ENCODE measurements at regions not wholly inside any gene's neighbourhood (a gene's known extent, or its start where the extent isn't known, plus 50 kb on each side); places are given as distances from the start of the nearest gene placed in this dataset.

GRCh38 chr5:86885011-86885410, 267.3 kb downstream of the COX7C start:
- Histone ChIP-seq H3K9ac (ENCODE audit: low read depth in 1 of 2, low read length in 2 of 2) (no peak overlapping the region), H3K27ac (ENCODE audit: low read depth in 2 of 2, low read length in 2 of 2) (no peak overlapping the region), H3K36me3 (ENCODE audit: control insufficient read depth in 2 of 2, insufficient read depth in 2 of 2, low read length in 2 of 2) (no peaks in the 10 kb centered on the region), H3K27me3 (ENCODE audit: control insufficient read depth in 2 of 2, insufficient read depth in 2 of 2, low read length in 2 of 2) (no peaks in the 10 kb centered on the region), H3K9me3 (ENCODE audit: control insufficient read depth in 2 of 2, low read length in 2 of 2) (no peaks in the 10 kb centered on the region), H3K4me1 (ENCODE audit: control insufficient read depth in 2 of 2, insufficient read depth in 2 of 2, low read length in 2 of 2) (no peaks in the 10 kb centered on the region), H3K4me3 (ENCODE audit: low read length in 2 of 2) (no peak overlapping the region)

GRCh38 chr5:86885489-86886230, 267.9 kb downstream of the COX7C start:
- H3K9me3 ChIP-seq (ENCODE audit: control insufficient read depth in 2 of 2, low read length in 2 of 2) = no peaks in the 10 kb centered on the region
- no peak overlapping the region for H3K27ac ChIP-seq (ENCODE audit: low read depth in 2 of 2, low read length in 2 of 2)
- no peak overlapping the region for H3K9ac ChIP-seq (ENCODE audit: low read depth in 1 of 2, low read length in 2 of 2)
- H3K4me1 ChIP-seq (ENCODE audit: control insufficient read depth in 2 of 2, insufficient read depth in 2 of 2, low read length in 2 of 2) = no peaks in the 10 kb centered on the region
- H3K4me3 ChIP-seq (ENCODE audit: low read length in 2 of 2) = no peak overlapping the region
- no peaks in the 10 kb centered on the region for H3K36me3 ChIP-seq (ENCODE audit: control insufficient read depth in 2 of 2, insufficient read depth in 2 of 2, low read length in 2 of 2)
- no peaks in the 10 kb centered on the region for H3K27me3 ChIP-seq (ENCODE audit: control insufficient read depth in 2 of 2, insufficient read depth in 2 of 2, low read length in 2 of 2)

GRCh38 chr5:86890375-86890774, 272.6 kb downstream of the COX7C start:
- Histone ChIP-seq H3K27me3 (ENCODE audit: control insufficient read depth in 2 of 2, insufficient read depth in 2 of 2, low read length in 2 of 2) (no peaks in the 10 kb centered on the region), H3K4me1 (ENCODE audit: control insufficient read depth in 2 of 2, insufficient read depth in 2 of 2, low read length in 2 of 2) (no peaks in the 10 kb centered on the region), H3K27ac (ENCODE audit: low read depth in 2 of 2, low read length in 2 of 2) (no peak overlapping the region), H3K36me3 (ENCODE audit: control insufficient read depth in 2 of 2, insufficient read depth in 2 of 2, low read length in 2 of 2) (no peaks in the 10 kb centered on the region), H3K9ac (ENCODE audit: low read depth in 1 of 2, low read length in 2 of 2) (no peak overlapping the region), H3K4me3 (ENCODE audit: low read length in 2 of 2) (no peak overlapping the region), H3K9me3 (ENCODE audit: control insufficient read depth in 2 of 2, low read length in 2 of 2) (no peaks in the 10 kb centered on the region)

- Histone ChIP-seq H3K4me1 (ENCODE audit: control insufficient read depth in 2 of 2, insufficient read depth in 2 of 2, low read length in 2 of 2) (no peaks in the 10 kb centered on the region), H3K4me3 (ENCODE audit: low read length in 2 of 2) (no peak overlapping the region), H3K27ac (ENCODE audit: low read depth in 2 of 2, low read length in 2 of 2) (no peak overlapping the region), H3K36me3 (ENCODE audit: control insufficient read depth in 2 of 2, insufficient read depth in 2 of 2, low read length in 2 of 2) (no peaks in the 10 kb centered on the region), H3K27me3 (ENCODE audit: control insufficient read depth in 2 of 2, insufficient read depth in 2 of 2, low read length in 2 of 2) (no peaks in the 10 kb centered on the region), H3K9ac (ENCODE audit: low read depth in 1 of 2, low read length in 2 of 2) (no peak overlapping the region), H3K9me3 (ENCODE audit: control insufficient read depth in 2 of 2, low read length in 2 of 2) (no peaks in the 10 kb centered on the region)
These were observed 276.3 kb downstream of the COX7C start for GRCh38 chr5:86894056-86894455.

GRCh38 chr5:86896916-86897315, 279.2 kb downstream of the COX7C start:
- Histone ChIP-seq H3K36me3 (ENCODE audit: control insufficient read depth in 2 of 2, insufficient read depth in 2 of 2, low read length in 2 of 2) (no peaks in the 10 kb centered on the region), H3K27ac (ENCODE audit: low read depth in 2 of 2, low read length in 2 of 2) (no peak overlapping the region), H3K4me1 (ENCODE audit: control insufficient read depth in 2 of 2, insufficient read depth in 2 of 2, low read length in 2 of 2) (no peaks in the 10 kb centered on the region), H3K9ac (ENCODE audit: low read depth in 1 of 2, low read length in 2 of 2) (no peak overlapping the region), H3K9me3 (ENCODE audit: control insufficient read depth in 2 of 2, low read length in 2 of 2) (no peaks in the 10 kb centered on the region), H3K4me3 (ENCODE audit: low read length in 2 of 2) (no peak overlapping the region), H3K27me3 (ENCODE audit: control insufficient read depth in 2 of 2, insufficient read depth in 2 of 2, low read length in 2 of 2) (no peaks in the 10 kb centered on the region)

DNA sequence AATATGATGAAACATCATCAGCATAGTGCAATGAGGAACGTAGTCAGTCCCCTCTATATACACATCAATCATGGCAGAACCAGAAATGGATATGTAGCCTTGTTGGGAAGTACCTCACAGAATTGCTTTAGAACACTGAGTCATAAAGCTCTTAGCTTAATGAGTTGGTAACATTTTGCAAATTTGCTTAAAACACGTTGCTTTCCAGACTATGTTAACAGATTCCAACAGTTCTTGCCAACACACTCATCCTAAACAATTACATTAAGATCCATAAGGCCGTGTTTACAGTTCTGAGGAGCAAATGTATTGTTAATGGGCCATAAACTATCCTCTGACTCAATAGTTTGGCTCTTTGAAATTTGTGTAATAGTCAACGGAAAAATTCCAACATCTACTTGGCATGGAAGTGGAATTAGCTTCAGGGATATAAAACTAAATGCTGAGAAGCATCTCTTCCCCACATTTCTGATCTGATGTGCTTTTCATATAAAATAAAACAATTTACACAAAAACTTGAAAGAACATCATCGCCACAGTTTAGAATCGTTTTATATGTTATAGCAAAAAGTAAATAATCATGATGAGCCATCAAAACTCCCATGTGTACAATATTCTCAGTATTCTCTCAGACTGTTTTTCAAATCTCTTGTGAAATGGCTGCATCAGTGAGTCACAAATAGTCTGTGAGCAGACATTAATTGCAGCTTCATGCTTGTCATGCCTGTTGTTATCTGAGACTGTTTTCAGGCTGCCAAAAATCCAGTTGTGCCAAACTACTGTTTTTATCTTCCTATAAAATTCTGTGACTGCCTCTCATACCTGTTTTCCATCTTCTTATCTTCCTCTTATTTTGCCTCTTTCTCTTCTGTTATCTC, 291.9 kb downstream of the COX7C start:
- no peaks in the 10 kb centered on the region for H3K4me1 ChIP-seq (ENCODE audit: control insufficient read depth in 2 of 2, insufficient read depth in 2 of 2, low read length in 2 of 2)
- H3K9me3 ChIP-seq (ENCODE audit: control insufficient read depth in 2 of 2, low read length in 2 of 2) = no peaks in the 10 kb centered on the region
- no peak overlapping the region for H3K4me3 ChIP-seq (ENCODE audit: low read length in 2 of 2)
- no peaks in the 10 kb centered on the region for H3K36me3 ChIP-seq (ENCODE audit: control insufficient read depth in 2 of 2, insufficient read depth in 2 of 2, low read length in 2 of 2)
- H3K27ac ChIP-seq (ENCODE audit: low read depth in 2 of 2, low read length in 2 of 2) = no peak overlapping the region
- H3K27me3 ChIP-seq (ENCODE audit: control insufficient read depth in 2 of 2, insufficient read depth in 2 of 2, low read length in 2 of 2) = no peaks in the 10 kb centered on the region
- H3K9ac ChIP-seq (ENCODE audit: low read depth in 1 of 2, low read length in 2 of 2) = no peak overlapping the region

GRCh38 chr5:86917117-86917579, 299.4 kb downstream of the COX7C start:
- Histone ChIP-seq H3K4me3 (ENCODE audit: low read length in 2 of 2) (no peak overlapping the region), H3K9me3 (ENCODE audit: control insufficient read depth in 2 of 2, low read length in 2 of 2) (no peaks in the 10 kb centered on the region), H3K9ac (ENCODE audit: low read depth in 1 of 2, low read length in 2 of 2) (no peak overlapping the region), H3K36me3 (ENCODE audit: control insufficient read depth in 2 of 2, insufficient read depth in 2 of 2, low read length in 2 of 2) (no peaks in the 10 kb centered on the region), H3K27ac (ENCODE audit: low read depth in 2 of 2, low read length in 2 of 2) (no peak overlapping the region), H3K4me1 (ENCODE audit: control insufficient read depth in 2 of 2, insufficient read depth in 2 of 2, low read length in 2 of 2) (no peaks in the 10 kb centered on the region), H3K27me3 (ENCODE audit: control insufficient read depth in 2 of 2, insufficient read depth in 2 of 2, low read length in 2 of 2) (no peaks in the 10 kb centered on the region)

DNA sequence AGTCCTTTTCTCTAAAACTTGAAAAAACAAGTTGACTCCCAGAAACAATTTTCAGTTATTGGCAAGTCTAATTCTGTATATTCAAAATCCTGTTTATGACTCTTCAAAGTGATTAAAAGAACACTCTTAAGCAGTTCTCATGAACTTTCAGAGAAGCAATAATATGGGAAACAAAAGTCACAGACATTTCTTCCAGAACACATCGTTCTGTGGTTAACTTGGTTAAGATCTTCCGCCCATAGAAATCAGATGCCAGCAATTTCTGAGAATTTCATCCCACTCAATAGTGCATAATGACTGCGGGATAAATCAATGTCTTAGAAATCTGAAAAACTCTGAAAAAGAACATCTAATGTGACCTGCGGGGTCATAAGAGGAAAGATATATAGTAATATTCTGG, 300.5 kb downstream of the COX7C start:
- H3K4me1 ChIP-seq (ENCODE audit: control insufficient read depth in 2 of 2, insufficient read depth in 2 of 2, low read length in 2 of 2) = no peaks in the 10 kb centered on the region
- H3K27ac ChIP-seq (ENCODE audit: low read depth in 2 of 2, low read length in 2 of 2) = no peak overlapping the region
- H3K4me3 ChIP-seq (ENCODE audit: low read length in 2 of 2) = no peak overlapping the region
- H3K36me3 ChIP-seq (ENCODE audit: control insufficient read depth in 2 of 2, insufficient read depth in 2 of 2, low read length in 2 of 2) = no peaks in the 10 kb centered on the region
- H3K9me3 ChIP-seq (ENCODE audit: control insufficient read depth in 2 of 2, low read length in 2 of 2) = no peaks in the 10 kb centered on the region
- H3K9ac ChIP-seq (ENCODE audit: low read depth in 1 of 2, low read length in 2 of 2) = no peak overlapping the region
- no peaks in the 10 kb centered on the region for H3K27me3 ChIP-seq (ENCODE audit: control insufficient read depth in 2 of 2, insufficient read depth in 2 of 2, low read length in 2 of 2)

DNA sequence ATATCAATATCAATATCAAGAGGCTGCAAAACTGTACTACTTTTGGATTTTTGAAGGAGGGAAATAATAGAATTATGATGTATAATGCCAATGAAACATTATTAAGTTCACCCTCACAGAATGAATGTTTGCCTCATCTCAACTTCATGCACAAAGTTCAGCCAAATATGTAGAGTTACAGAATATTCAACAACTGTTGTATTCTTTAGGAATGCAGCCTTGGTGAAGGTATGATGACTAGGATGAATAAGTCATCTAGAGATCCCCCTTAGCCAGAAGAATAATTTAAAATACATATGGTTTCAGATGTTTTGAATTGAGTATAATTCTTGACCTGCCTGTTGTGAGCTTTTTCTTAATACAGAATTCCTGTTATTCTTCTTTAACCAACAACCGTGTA, 308.3 kb downstream of the COX7C start:
- no peaks in the 10 kb centered on the region for H3K27me3 ChIP-seq (ENCODE audit: control insufficient read depth in 2 of 2, insufficient read depth in 2 of 2, low read length in 2 of 2)
- H3K27ac ChIP-seq (ENCODE audit: low read depth in 2 of 2, low read length in 2 of 2) = no peak overlapping the region
- H3K9ac ChIP-seq (ENCODE audit: low read depth in 1 of 2, low read length in 2 of 2) = no peak overlapping the region
- H3K9me3 ChIP-seq (ENCODE audit: control insufficient read depth in 2 of 2, low read length in 2 of 2) = no peaks in the 10 kb centered on the region
- no peak overlapping the region for H3K4me3 ChIP-seq (ENCODE audit: low read length in 2 of 2)
- H3K4me1 ChIP-seq (ENCODE audit: control insufficient read depth in 2 of 2, insufficient read depth in 2 of 2, low read length in 2 of 2) = no peaks in the 10 kb centered on the region
- no peaks in the 10 kb centered on the region for H3K36me3 ChIP-seq (ENCODE audit: control insufficient read depth in 2 of 2, insufficient read depth in 2 of 2, low read length in 2 of 2)

DNA sequence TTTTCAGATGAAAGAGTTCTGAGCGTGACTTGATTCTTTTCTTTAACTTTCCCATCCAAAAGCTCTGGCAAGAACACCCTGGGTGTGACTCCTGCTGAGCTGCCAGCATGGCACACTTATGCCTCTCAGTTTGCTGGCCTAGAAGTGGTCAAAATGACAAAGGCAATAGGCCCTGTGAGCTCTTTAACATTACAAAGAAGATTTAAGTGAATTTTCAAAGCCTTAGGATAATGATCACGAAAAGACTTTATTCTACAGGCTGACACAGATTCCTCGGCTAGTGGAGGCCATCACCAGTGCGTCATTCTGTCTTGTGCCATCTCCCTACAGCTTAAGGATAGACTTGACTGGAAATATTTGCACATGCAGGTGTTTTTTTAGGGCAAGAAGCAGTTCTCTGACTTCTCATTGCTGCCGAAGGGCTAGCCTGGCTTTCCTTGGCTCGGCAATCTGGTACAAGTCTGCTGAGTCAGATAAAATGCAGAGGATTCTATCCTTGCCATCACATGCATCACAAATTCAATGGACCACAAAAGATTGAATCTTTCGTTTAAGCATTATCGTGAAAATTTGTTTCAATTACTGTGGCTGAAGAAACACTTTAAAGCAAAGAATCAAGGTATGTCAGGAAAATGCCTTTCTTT, 311.5 kb downstream of the COX7C start:
- no peaks in the 10 kb centered on the region for H3K36me3 ChIP-seq (ENCODE audit: control insufficient read depth in 2 of 2, insufficient read depth in 2 of 2, low read length in 2 of 2)
- H3K4me1 ChIP-seq (ENCODE audit: control insufficient read depth in 2 of 2, insufficient read depth in 2 of 2, low read length in 2 of 2) = no peaks in the 10 kb centered on the region
- no peaks in the 10 kb centered on the region for H3K9me3 ChIP-seq (ENCODE audit: control insufficient read depth in 2 of 2, low read length in 2 of 2)
- no peak overlapping the region for H3K9ac ChIP-seq (ENCODE audit: low read depth in 1 of 2, low read length in 2 of 2)
- H3K27me3 ChIP-seq (ENCODE audit: control insufficient read depth in 2 of 2, insufficient read depth in 2 of 2, low read length in 2 of 2) = no peaks in the 10 kb centered on the region
- no peak overlapping the region for H3K27ac ChIP-seq (ENCODE audit: low read depth in 2 of 2, low read length in 2 of 2)
- H3K4me3 ChIP-seq (ENCODE audit: low read length in 2 of 2) = no peak overlapping the region

Data from mucosa of rectum (tissue), 2 donors.